Caco-2 (cell line): ENCODE measurements at regions not wholly inside any gene's neighbourhood (a gene's known extent, or its start where the extent isn't known, plus 50 kb on each side); places are given as distances from the start of the nearest gene placed in this dataset.

Experiments used
- BruUV-seq: library from RNA; stranded (reverse); fragments of 400-500 nt; replicated peaks from 2 replicates; lab custom pipeline; 2021; lab: Mats Ljungman, UMichigan
- CTCF ChIA-PET: fragments of 300-600 bp; sonication (Branson Sonifier 250); formaldehyde crosslinking; loops from one replicate; lab custom pipeline; 2022; ENCODE audit warnings: antibody characterized with exemption; lab: Charles Lee
- POLR2A ChIA-PET: fragments of 300-600 bp; sonication (Branson Sonifier 250); formaldehyde crosslinking; loops from one replicate; lab custom pipeline; 2022; ENCODE audit warnings: antibody characterized with exemption; lab: Charles Lee
- DNase-seq, 2 experiments: peaks; one replicate each; pipeline versions ENCODE4 v3.0.0 to v3.0.0-alpha.2; 2020 to 2022
- H3K27me3 ChIP-seq: replicated peaks from 2 replicates; pipeline ENCODE4 v1.6.0; 2011; ENCODE audit warnings: low read length; ENCODE audit not compliant: control insufficient read depth, insufficient read depth
- H3K36me3 ChIP-seq: 2 replicates; pipeline ENCODE4 v1.5.1; 2011; ENCODE audit warnings: low read length; ENCODE audit not compliant: control insufficient read depth, insufficient read depth
- H3K4me1 ChIP-seq: fragments of 250-450 bp; sonication (Bioruptor Pico); 2 replicates; pipeline ENCODE4 v1.5.1; 2020; ENCODE audit warnings: mild to moderate bottlenecking
- H3K4me3 ChIP-seq: 2 replicates; pipeline ENCODE4 v1.5.1; 2011; ENCODE audit warnings: low read depth, mild to moderate bottlenecking, control low read depth, low read length
- H3K9me3 ChIP-seq: fragments of 250-450 bp; sonication (Bioruptor Pico); 2 replicates; pipeline ENCODE4 v1.5.1; 2020; ENCODE audit warnings: mild to moderate bottlenecking, moderate library complexity
- H3K27ac Mint-ChIP-seq: one replicate; pipeline ENCODE4 v1.8.0; 2022; ENCODE audit warnings: mixed read lengths; ENCODE audit not compliant: unreplicated experiment
- H3K27me3 Mint-ChIP-seq: one replicate; pipeline ENCODE4 v1.8.0; 2022; ENCODE audit warnings: mixed read lengths; ENCODE audit not compliant: insufficient read depth, unreplicated experiment
- H3K36me3 Mint-ChIP-seq: one replicate; pipeline ENCODE4 v1.8.0; 2022; ENCODE audit warnings: mild to moderate bottlenecking, mixed read lengths; ENCODE audit not compliant: insufficient read depth, unreplicated experiment
- H3K4me1 Mint-ChIP-seq: one replicate; pipeline ENCODE4 v1.8.0; 2022; ENCODE audit warnings: low read depth, mixed read lengths; ENCODE audit not compliant: unreplicated experiment
- H3K4me3 Mint-ChIP-seq: one replicate; pipeline ENCODE4 v1.8.0; 2022; ENCODE audit warnings: mild to moderate bottlenecking, moderate library complexity, mixed read lengths; ENCODE audit not compliant: unreplicated experiment
- H3K9me3 Mint-ChIP-seq: one replicate; pipeline ENCODE4 v1.8.0; 2022; ENCODE audit warnings: mixed read lengths; ENCODE audit not compliant: unreplicated experiment
- CTCF ChIP-seq, 2 experiments: fragments of 200-600 bp in 1 of 2; IDR thresholded peaks; 1 replicate in 1 of 2; 2 replicates in 1 of 2; pipeline versions ENCODE4 v1.5.1 to v1.8.0; 2011 to 2022; ENCODE audit warnings: antibody characterized with exemption in 1 of 2, control low read depth in 1 of 2, inconsistent platforms in 1 of 2, low read depth in 1 of 2, low read length in 1 of 2, mild to moderate bottlenecking in 1 of 2, moderate library complexity in 1 of 2; ENCODE audit not compliant: insufficient read depth in 1 of 2, severe bottlenecking in 1 of 2, unreplicated experiment in 1 of 2
- intact Hi-C: fragments of 100-400 bp; cut with micrococcal nuclease; formaldehyde crosslinking; loops from one replicate; pipeline ENCODE4 v1.10.0; 2022; ENCODE audit not compliant: unreplicated experiment

- Histone ChIP-seq H3K4me3 (no peak overlapping the region), H3K4me1 (no peaks in the 10 kb centered on the region), H3K27me3 (no peaks in the 10 kb centered on the region), H3K9me3 (peaks cover 5% of the 10 kb centered on the region), H3K36me3 (no peaks in the 10 kb centered on the region)
- H3K9me3 Mint-ChIP-seq: peaks cover 9% of the 10 kb centered on the region
- H3K4me1 Mint-ChIP-seq: no peaks in the 10 kb centered on the region
- POLR2A ChIA-PET: no interaction called here
- no peaks in the 10 kb centered on the region for H3K36me3 Mint-ChIP-seq
- BruUV-seq: no TSS peak
- DNase-seq: no peak
- H3K4me3 Mint-ChIP-seq: no peak overlapping the region
- intact Hi-C loops: no loop called here
- CTCF ChIA-PET: no interaction called here
- H3K27ac Mint-ChIP-seq: no peak overlapping the region
- peaks cover 4% of the 10 kb centered on the region for H3K27me3 Mint-ChIP-seq
- TF ChIP-seq CTCF (IDR thresholded peaks at IDR 0.05; ENCODE audit: insufficient read depth in 1 of 2, low read depth in 1 of 2, low read length in 1 of 2, severe bottlenecking in 1 of 2, unreplicated experiment in 1 of 2): no peak
These were observed 402.1 kb upstream of the SEMA6A start for GRCh38 chr5:116976767-116977166.

GRCh38 chr5:116971131-116971530 is 396.5 kb upstream of the SEMA6A start:
- DNase-seq: no peak
- Mint-ChIP-seq H3K36me3 (no peaks in the 10 kb centered on the region), H3K27ac (no peak overlapping the region), H3K9me3 (peaks cover 9% of the 10 kb centered on the region), H3K4me1 (no peaks in the 10 kb centered on the region), H3K27me3 (peaks cover 4% of the 10 kb centered on the region), H3K4me3 (no peak overlapping the region)
- POLR2A ChIA-PET: no interaction called here
- H3K27me3 ChIP-seq: no peaks in the 10 kb centered on the region
- intact Hi-C loops: no loop called here
- H3K4me1 ChIP-seq: no peaks in the 10 kb centered on the region
- no TSS peak for BruUV-seq
- CTCF ChIA-PET: no interaction called here
- no peak for TF ChIP-seq CTCF (IDR thresholded peaks at IDR 0.05; ENCODE audit: insufficient read depth in 1 of 2, low read depth in 1 of 2, low read length in 1 of 2, severe bottlenecking in 1 of 2, unreplicated experiment in 1 of 2)
- H3K36me3 ChIP-seq: no peaks in the 10 kb centered on the region
- H3K9me3 ChIP-seq: peaks cover 5% of the 10 kb centered on the region
- H3K4me3 ChIP-seq: no peak overlapping the region

- Mint-ChIP-seq H3K9me3 (peaks cover 9% of the 10 kb centered on the region), H3K27ac (no peak overlapping the region), H3K36me3 (no peaks in the 10 kb centered on the region), H3K27me3 (peaks cover 5% of the 10 kb centered on the region), H3K4me3 (no peak overlapping the region), H3K4me1 (no peaks in the 10 kb centered on the region)
- no peaks in the 10 kb centered on the region for H3K27me3 ChIP-seq
- ChIA-PET POLR2A (no interaction called here), CTCF (no interaction called here)
- no peak for TF ChIP-seq CTCF (IDR thresholded peaks at IDR 0.05; ENCODE audit: insufficient read depth in 1 of 2, low read depth in 1 of 2, low read length in 1 of 2, severe bottlenecking in 1 of 2, unreplicated experiment in 1 of 2)
- H3K4me1 ChIP-seq: no peaks in the 10 kb centered on the region
- intact Hi-C loops: no loop called here
- H3K4me3 ChIP-seq: no peak overlapping the region
- BruUV-seq: no TSS peak
- H3K9me3 ChIP-seq: peaks cover 5% of the 10 kb centered on the region
- no peaks in the 10 kb centered on the region for H3K36me3 ChIP-seq
- DNase-seq: no peak
These were observed 395.7 kb upstream of the SEMA6A start for GRCh38 chr5:116970318-116970717.
